ENCODE measurements at regions not wholly inside any gene's neighbourhood (a gene's known extent, or its start where the extent isn't known, plus 50 kb on each side); places are given as distances from the start of the nearest gene placed in this dataset.

DNA sequence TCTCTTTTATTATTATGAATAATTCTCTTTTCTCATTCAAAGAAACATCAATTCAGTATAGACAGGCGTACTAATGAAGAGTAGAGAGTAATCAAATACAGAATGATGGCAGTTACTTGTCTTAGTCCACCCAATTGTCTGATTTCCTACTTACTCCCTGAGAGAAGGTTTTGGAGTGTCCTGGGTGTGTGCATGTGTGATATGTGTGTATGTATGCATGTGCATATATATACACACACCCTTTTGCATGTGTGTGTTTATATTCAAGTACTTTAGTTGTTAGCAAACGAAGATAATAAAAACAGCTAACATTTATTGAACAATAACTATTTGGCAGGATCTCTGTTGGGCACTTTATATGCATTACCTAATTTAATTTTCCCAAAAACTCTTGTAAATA, 63.2 kb upstream of the CCDC190 start:
- no peak for DNase-seq (ENCODE audit: insufficient read length, low spot score)
- no peak for FAIRE-seq

DNA sequence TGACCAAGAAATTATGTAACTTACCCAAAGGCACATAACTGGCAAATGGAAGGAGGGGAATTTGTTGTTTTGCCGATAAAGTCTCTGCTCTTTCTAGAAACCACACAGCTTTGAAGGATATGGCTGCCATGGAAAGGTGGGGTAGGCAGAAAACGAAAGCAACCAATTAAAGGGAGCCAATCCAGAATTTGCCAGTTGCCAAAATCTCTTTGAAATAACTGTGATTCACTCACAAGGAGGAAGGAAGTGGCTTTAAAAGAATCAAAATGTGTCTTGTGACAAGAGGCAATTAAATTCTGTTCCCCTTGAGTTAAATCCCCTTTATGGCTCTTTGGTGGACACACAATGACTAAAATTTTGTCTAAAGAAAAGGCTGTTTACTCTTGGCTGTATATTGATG, 61.2 kb upstream of the CCDC190 start:
- DNase-seq (ENCODE audit: insufficient read length, low spot score) (no peak), FAIRE-seq (no peak)

DNA sequence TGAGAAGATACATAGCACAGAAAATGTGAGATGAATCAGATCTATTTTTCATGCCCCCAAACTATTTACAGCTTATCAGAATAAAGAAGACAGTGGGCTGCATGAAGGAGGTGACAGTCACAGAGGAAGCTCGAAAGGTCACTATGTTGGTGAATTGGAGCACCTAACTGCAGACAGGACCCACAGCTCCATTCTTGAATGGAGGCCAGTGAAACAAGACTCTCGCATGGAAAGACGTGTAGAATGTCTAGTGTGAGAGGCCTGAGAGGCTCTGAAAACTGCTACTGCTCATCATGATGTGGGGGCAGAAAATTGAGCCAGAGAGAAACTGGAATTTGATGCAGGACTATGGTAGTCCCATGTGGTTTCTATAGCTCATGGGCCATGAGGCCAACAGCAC, 60.3 kb upstream of the CCDC190 start:
- FAIRE-seq (no peak), DNase-seq (ENCODE audit: insufficient read length, low spot score) (no peak)

DNA sequence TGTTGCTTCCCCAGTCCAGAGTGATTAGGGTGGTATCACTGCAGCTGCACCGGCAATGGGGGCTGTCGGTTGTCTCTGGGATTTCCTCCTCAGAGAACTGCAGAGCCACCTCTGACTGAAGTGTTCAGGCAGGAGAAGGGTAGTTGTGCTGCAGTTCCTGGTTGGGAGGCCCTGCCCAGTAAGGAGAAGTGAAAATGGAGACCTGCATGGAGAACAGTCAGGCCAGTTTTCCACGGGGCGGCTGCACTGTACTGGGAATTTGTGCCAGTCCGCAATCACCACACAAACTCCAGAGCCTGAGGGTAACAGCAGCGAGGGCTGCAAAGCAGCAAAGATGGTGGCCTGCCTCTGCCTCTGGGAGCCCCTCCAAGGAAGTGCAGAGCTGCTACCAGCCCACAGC, 58.1 kb upstream of the CCDC190 start:
- FAIRE-seq: no peak

DNA sequence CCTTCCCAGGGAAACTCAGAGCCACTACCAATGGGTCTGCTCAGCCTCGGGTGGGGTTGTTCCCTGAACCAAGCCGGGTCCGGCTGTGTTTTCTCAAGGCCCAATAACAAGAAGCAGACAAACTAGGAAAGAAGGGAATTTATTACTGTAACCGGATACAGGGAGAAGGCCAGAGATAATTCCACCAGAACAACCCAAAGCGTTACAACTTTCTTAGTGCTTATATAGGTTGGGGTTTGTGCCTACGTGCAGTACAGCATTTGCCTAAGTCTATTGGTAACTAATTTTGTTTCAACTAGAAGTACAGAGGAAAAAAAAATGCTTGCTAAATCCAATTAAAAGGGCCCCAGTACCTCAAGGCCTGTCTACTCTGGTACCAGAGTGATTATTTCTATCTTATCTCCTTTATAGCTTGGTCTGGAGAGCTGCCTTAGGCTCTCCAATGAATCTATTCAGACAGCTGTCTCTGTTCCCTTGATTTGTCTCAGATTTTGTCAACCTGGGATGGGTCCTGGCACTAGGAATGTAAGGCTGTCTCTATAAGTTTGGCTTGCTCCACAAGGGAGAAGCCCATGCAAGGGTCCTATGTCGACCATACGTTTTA, 57.3 kb upstream of the CCDC190 start:
- FAIRE-seq (no peak), DNase-seq (ENCODE audit: insufficient read length, low spot score) (no peak)

More for the DNA sequence above, 58.1 kb upstream of the CCDC190 start:
- no peak for DNase-seq (ENCODE audit: insufficient read length, low spot score)

DNA sequence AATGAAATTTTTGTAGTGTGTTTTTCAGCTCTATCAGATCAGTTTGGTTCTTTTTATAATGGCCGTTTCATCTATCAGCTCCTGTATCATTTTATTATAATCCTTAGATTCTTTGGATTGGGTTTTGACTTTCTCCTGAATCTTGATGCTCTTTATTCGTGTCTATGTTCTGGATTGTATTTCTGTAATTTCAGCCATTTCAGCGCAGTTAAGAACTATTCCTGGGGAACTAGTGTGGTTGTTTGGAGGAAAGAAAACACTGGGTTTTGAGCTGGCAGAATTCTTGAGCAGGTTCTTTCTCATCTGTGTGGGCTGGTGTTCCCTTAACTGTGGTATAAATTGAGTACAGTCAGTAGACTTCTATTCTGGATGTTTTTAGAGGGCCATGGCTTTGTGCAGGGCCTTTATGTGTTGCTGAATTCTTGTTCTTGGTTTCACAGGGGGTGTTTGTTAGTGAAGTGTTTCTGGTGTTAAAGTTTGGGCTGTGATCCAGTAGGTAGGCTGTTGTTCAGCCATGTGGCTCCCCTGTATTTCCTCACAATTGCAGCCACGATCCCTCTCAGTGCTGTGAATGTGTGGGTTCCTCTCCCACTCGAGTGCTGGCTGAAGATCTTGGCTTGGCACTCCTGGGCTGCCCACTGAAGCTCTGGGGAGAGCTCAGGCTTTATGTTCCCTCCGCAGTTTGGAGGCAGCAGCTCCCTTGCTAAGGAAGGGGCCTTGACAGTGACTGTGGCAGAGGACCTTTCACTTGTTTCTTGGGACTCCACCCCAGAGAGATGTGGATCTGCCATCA, 56.0 kb upstream of the CCDC190 start:
- no peak for FAIRE-seq
- DNase-seq (ENCODE audit: insufficient read length, low spot score): no peak

DNA sequence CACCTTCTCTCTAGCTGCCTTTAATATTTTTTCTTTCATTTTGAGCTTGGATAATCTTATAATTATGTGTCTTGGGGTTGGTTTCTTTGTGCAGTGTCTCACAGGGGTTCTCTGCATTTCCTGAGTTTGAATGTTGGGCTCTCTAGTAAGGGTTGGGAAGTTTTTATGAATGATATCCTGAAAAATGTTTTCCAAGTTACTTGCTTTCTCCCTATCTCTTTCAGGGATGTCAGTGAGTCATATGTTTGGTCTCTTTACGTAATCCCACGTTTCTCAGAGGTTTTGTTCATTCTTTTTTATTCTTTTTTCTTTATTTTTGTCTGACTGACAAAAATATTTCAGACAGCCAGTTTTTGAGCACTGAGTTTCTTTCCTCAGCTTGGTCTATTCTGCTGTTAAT, 55.4 kb upstream of the CCDC190 start:
- FAIRE-seq: no peak
- no peak for DNase-seq (ENCODE audit: insufficient read length, low spot score)

DNA sequence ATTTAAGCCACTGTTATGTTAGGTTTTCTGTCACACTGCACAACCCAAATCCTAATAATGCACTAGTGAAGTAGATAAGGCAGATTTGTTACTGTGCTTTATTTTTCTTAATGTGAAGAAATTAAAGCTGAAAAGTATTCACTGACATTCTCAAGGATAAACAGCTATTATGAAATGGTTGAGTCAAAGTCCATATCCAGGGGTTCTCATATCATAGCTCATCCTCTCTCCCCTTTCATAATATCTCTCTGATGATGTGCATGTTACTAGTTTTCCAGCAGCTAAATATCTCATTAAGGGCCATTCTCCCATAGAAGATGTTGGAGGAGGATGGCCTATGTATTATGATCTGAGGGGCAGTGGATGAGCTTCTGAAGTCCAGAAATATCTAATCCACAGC, 53.6 kb upstream of the CCDC190 start:
- FAIRE-seq (no peak), DNase-seq (ENCODE audit: insufficient read length, low spot score) (no peak)

DNA sequence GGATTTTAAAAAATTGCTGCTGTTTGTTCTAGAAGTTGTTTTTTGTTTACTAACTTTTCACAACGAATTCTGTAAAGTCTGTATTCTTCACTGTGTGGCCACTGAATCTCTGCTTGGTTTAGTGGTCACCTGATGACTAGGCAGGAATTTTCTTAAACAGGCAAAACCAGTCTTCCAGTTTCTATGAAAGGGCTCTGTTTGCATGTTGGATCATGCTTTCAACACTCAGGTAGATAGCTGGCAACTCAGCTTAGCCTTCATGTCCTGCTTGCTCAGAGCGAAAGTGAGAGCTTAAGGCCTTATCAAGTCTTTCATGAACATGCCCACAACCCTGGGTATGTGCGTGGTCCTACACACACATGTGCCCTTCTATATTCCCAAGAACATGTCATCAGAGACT, 52.4 kb upstream of the CCDC190 start:
- no peak for DNase-seq (ENCODE audit: insufficient read length, low spot score)

DNA sequence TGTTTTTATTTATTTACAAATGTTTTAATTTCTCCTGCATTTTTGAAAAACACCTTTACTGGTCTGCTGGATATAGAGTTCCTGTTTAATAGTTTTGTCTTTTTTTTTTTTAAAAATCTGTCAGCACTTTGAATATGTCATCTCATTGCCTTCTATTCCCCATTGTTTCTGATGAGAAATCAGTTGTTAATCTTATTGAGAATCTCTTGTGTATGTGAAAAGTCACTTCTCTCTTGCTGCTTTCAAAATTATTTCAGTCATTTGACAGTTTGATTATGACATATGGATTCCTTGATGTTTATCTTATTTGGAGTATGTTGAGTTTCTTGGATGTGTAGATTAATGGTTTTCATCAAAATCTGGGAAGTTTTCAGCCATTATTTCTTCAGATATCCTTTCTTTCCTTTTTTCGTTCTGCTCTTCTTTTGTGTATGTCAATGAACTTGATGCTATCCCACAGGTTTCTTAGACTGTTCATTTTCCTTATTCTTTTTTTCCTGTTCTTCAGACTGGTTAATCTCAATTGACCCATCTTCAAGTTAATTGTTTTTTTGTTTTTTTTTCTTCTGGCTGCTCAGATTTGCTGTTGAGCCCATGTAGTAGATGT, 51.2 kb upstream of the CCDC190 start:
- DNase-seq (ENCODE audit: insufficient read length, low spot score) (no peak), FAIRE-seq (no peak)

More for the DNA sequence above, 52.4 kb upstream of the CCDC190 start:
- FAIRE-seq: no peak
